ENCODE measurements at regions not wholly inside any gene's neighbourhood (a gene's known extent, or its start where the extent isn't known, plus 50 kb on each side); places are given as distances from the start of the nearest gene placed in this dataset.

DNA sequence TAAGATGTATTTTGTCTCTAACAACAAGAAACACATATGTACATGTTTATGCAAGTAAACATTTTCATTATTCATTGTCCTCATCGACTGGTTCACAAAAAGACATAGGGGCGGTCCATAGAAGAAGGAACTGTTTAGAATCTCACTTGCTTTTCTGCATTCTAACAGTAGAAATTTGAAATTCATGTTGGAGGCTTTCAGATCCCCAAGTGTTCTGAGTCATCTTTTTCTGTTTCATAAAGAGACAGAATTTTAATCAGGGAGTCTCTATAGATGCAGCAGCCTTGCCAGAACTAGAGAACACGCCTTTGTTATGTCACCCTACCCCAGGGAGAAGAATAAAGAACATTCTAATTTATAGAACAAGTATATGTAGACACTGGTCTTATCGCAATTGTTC is 324.3 kb downstream of the GABRG2 start:
- no peak overlapping the region for H3K4me3 ChIP-seq (replicated peaks in 1 of 4; ENCODE audit: control extremely low read depth in 1 of 4, insufficient read depth in 1 of 4, low read depth in 3 of 4, low read length in 4 of 4)
- no peak overlapping the region for H3K9ac ChIP-seq (ENCODE audit: insufficient read depth, low read length)
- H3K79me2 ChIP-seq (ENCODE audit: control insufficient read depth, insufficient read depth, low read length): no peaks in the 10 kb centered on the region
- H3K9me3 ChIP-seq (ENCODE audit: control insufficient read depth, insufficient read depth, low read depth, low read length): no peaks in the 10 kb centered on the region
- no peaks in the 10 kb centered on the region for H3K36me3 ChIP-seq (ENCODE audit: control insufficient read depth, insufficient read depth, low read length)
- H3K27me3 ChIP-seq (ENCODE audit: control insufficient read depth, insufficient read depth, low read length): no peaks in the 10 kb centered on the region
- no peak overlapping the region for H3K4me2 ChIP-seq (ENCODE audit: extremely low read depth, insufficient read depth, low read length)
- no peak overlapping the region for H2AFZ ChIP-seq (ENCODE audit: low read length)
- no peaks in the 10 kb centered on the region for H4K20me1 ChIP-seq (ENCODE audit: control insufficient read depth, extremely low read depth, insufficient read depth, low read length)
- TF ChIP-seq, protein P1, sequence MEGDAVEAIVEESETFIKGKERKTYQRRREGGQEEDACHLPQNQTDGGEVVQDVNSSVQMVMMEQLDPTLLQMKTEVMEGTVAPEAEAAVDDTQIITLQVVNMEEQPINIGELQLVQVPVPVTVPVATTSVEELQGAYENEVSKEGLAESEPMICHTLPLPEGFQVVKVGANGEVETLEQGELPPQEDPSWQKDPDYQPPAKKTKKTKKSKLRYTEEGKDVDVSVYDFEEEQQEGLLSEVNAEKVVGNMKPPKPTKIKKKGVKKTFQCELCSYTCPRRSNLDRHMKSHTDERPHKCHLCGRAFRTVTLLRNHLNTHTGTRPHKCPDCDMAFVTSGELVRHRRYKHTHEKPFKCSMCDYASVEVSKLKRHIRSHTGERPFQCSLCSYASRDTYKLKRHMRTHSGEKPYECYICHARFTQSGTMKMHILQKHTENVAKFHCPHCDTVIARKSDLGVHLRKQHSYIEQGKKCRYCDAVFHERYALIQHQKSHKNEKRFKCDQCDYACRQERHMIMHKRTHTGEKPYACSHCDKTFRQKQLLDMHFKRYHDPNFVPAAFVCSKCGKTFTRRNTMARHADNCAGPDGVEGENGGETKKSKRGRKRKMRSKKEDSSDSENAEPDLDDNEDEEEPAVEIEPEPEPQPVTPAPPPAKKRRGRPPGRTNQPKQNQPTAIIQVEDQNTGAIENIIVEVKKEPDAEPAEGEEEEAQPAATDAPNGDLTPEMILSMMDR (conservative IDR thresholded peaks at IDR 0.05 in 1 of 2, IDR thresholded peaks at IDR 0.05 in 1 of 2; ENCODE audit: low read depth in 1 of 2, low read length in 2 of 2): no peak
- TF ChIP-seq EZH2 (IDR thresholded peaks at IDR 0.05; ENCODE audit: low read length, missing control alignments): no peak
- no peak for DNase-seq (ENCODE audit: low read depth in 2 of 2)
- no peaks in the 10 kb centered on the region for H3K4me1 ChIP-seq (ENCODE audit: control insufficient read depth, extremely low read depth, insufficient read depth, low read length)
- H3K27ac ChIP-seq (ENCODE audit: insufficient read depth, low read length): no peak overlapping the region

DNA sequence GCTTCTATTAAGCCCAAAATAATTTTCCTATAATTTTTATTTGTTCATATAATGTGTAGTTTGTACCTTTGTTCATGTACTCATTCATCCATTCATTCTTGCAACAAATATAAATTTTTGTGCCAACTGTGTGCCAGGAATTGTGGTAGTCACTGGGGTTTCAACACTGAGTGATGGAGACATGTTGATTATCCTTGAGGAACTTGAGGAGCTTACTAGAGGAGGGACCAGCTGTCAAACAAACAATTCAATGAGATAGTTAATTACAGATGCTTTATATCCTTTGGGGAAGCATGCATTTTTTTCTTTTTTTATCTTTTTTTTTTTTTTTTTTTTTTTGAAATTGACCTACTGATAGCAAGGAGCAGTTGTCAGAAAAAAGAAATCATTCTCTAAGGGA is 324.8 kb downstream of the GABRG2 start:
- Histone ChIP-seq H4K20me1 (ENCODE audit: control insufficient read depth, extremely low read depth, insufficient read depth, low read length) (no peaks in the 10 kb centered on the region), H3K9me3 (ENCODE audit: control insufficient read depth, insufficient read depth, low read depth, low read length) (no peaks in the 10 kb centered on the region), H3K79me2 (ENCODE audit: control insufficient read depth, insufficient read depth, low read length) (no peaks in the 10 kb centered on the region), H3K27me3 (ENCODE audit: control insufficient read depth, insufficient read depth, low read length) (no peaks in the 10 kb centered on the region), H3K4me1 (ENCODE audit: control insufficient read depth, extremely low read depth, insufficient read depth, low read length) (no peaks in the 10 kb centered on the region), H2AFZ (ENCODE audit: low read length) (no peak overlapping the region), H3K9ac (ENCODE audit: insufficient read depth, low read length) (no peak overlapping the region), H3K4me2 (ENCODE audit: extremely low read depth, insufficient read depth, low read length) (no peak overlapping the region), H3K4me3 (replicated peaks in 1 of 4; ENCODE audit: control extremely low read depth in 1 of 4, insufficient read depth in 1 of 4, low read depth in 3 of 4, low read length in 4 of 4) (no peak overlapping the region), H3K36me3 (ENCODE audit: control insufficient read depth, insufficient read depth, low read length) (no peaks in the 10 kb centered on the region), H3K27ac (ENCODE audit: insufficient read depth, low read length) (no peak overlapping the region)
- no peak for TF ChIP-seq EZH2 (IDR thresholded peaks at IDR 0.05; ENCODE audit: low read length, missing control alignments)
- TF ChIP-seq, protein P1 (conservative IDR thresholded peaks at IDR 0.05 in 1 of 2, IDR thresholded peaks at IDR 0.05 in 1 of 2; ENCODE audit: low read depth in 1 of 2, low read length in 2 of 2): no peak
- no peak for DNase-seq (ENCODE audit: low read depth in 2 of 2)

DNA sequence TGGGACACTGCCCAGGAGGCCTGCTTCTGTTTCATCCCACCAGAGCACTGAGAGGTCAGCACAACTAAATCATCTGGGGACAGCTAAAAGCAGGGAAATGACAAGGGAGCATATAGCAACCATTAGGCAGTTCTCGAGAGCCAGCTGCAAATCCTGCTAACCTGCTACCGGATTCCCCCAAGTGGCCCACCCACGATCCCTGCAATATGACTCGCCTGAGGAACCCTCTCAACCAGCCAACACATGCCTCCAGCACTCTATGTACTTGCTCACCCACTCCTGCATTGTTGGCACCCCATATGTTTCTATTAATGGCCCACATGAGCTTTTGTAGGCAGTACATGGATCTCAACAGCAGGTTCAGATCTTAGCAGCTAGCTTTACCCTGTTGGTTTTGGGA is 326.0 kb downstream of the GABRG2 start:
- Histone ChIP-seq H4K20me1 (ENCODE audit: control insufficient read depth, extremely low read depth, insufficient read depth, low read length) (no peaks in the 10 kb centered on the region), H3K27me3 (ENCODE audit: control insufficient read depth, insufficient read depth, low read length) (no peaks in the 10 kb centered on the region), H3K9me3 (ENCODE audit: control insufficient read depth, insufficient read depth, low read depth, low read length) (no peaks in the 10 kb centered on the region), H3K79me2 (ENCODE audit: control insufficient read depth, insufficient read depth, low read length) (no peaks in the 10 kb centered on the region), H2AFZ (ENCODE audit: low read length) (no peak overlapping the region), H3K4me1 (ENCODE audit: control insufficient read depth, extremely low read depth, insufficient read depth, low read length) (no peaks in the 10 kb centered on the region), H3K4me3 (replicated peaks in 1 of 4; ENCODE audit: control extremely low read depth in 1 of 4, insufficient read depth in 1 of 4, low read depth in 3 of 4, low read length in 4 of 4) (no peak overlapping the region), H3K4me2 (ENCODE audit: extremely low read depth, insufficient read depth, low read length) (no peak overlapping the region), H3K27ac (ENCODE audit: insufficient read depth, low read length) (no peak overlapping the region), H3K36me3 (ENCODE audit: control insufficient read depth, insufficient read depth, low read length) (no peaks in the 10 kb centered on the region), H3K9ac (ENCODE audit: insufficient read depth, low read length) (no peak overlapping the region)
- TF ChIP-seq, protein P1 (conservative IDR thresholded peaks at IDR 0.05 in 1 of 2, IDR thresholded peaks at IDR 0.05 in 1 of 2; ENCODE audit: low read depth in 1 of 2, low read length in 2 of 2): no peak
- TF ChIP-seq EZH2 (IDR thresholded peaks at IDR 0.05; ENCODE audit: low read length, missing control alignments): no peak
- no peak for DNase-seq (ENCODE audit: low read depth in 2 of 2)
